ENCODE measurements at regions not wholly inside any gene's neighbourhood (a gene's known extent, or its start where the extent isn't known, plus 50 kb on each side); places are given as distances from the start of the nearest gene placed in this dataset.

DNA sequence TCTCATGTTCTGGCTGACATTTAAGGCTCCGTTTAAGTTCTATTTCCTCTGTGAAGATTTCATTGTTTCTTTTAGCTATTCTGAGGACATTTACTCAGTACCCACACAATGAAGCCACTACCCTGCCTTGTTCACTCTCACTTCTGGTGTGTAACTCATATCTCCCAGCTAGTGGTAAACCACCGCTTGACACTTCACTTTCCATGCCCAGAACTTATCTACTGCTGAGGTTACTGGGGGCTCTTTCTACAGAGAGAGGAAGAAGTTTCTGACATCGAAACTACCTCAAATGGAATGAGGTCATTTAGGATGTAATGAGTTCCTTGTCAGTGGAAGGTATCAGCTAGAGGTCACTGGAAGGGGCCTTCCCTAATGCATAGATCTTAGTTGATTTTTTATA, 501.5 kb downstream of the DMAC1 start:
- no peak for DNase-seq (ENCODE audit: low read depth)

DNA sequence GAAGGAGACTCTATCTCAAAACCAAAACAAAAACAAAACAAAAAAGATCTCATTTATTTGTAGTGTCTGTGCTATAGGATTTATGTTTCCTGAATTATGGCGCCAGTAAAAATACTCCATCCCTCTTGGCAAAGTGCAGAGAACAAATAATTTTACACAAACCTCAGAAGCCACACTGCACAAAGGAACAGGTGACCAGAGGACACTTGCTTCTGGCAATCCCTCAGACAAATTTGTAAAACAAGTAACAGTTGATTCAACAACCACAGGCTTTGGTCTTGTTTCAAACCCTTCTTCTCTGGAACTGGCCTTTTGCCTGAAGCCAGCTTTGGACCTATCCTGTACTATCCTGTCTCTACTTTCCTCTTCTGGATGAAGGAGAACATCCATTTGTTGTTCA, 502.1 kb downstream of the DMAC1 start:
- DNase-seq (ENCODE audit: low read depth) = no peak

GRCh38 chr9:7293091-7293490, 506.5 kb downstream of the DMAC1 start:
- no peak for DNase-seq (ENCODE audit: low read depth)

DNA sequence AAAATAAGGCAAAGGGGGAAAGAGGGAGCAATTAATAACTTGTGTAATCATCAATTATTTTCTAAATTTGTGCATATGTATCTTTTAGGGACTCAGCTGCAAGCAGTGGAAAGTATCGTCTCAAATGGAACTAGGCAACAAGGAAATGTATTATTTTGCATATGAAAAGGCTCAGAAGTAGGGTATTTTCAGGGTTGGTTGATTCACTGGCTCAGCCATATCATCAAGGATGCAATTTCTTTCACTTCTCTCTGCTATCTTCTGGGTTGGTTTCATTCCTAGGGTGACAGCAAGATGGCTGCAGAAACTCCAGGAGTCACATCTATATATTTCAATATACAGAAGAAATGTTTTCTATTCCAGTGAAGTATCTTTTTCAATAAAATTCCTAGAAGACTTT, 509.8 kb downstream of the DMAC1 start:
- no peak for DNase-seq (ENCODE audit: low read depth)

DNA sequence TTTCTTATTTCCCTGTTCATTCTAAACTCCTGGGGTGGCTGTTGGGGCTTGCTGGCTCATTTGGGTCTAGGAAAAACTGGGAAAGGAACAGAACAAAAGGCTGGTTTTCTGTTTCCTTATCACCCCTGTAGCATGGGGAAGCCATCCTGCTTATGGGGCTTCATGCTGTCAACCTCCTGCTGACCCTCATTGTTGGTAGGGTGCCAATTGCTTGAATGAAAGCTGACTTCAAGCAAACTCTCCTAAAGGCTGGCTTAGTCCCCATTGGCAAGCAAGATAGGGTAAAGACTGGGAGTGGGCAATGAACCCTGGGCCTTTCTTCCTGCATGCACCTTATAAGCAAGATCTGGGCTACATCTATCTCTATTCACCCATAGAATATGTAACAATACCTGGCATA, 511.6 kb downstream of the DMAC1 start:
- no peak for DNase-seq (ENCODE audit: low read depth)

GRCh38 chr9:7287065-7287464, 512.5 kb downstream of the DMAC1 start:
- no peak for DNase-seq (ENCODE audit: low read depth)

GRCh38 chr9:7286101-7286500, 513.5 kb downstream of the DMAC1 start:
- no peak for DNase-seq (ENCODE audit: low read depth)

DNA sequence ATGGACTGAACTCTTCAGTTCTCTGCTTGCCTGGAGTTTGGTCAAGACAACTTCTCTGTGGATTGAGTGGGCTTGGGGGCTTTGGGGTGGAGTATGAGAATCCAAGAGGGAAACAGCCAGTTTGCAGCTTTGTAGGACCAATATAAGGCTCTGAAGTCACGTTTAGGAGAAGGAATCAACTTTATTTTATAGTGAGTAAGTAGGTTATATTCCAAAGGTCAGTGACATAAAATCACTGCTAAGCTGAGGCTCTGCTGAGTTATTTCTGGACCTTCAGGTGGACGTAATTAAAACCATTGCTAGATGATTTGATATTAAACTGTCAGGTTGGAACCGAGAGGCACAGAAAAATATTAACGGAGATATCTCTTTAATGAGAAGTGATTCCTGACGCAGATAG, 514.4 kb downstream of the DMAC1 start:
- DNase-seq (ENCODE audit: low read depth) = no peak

DNA sequence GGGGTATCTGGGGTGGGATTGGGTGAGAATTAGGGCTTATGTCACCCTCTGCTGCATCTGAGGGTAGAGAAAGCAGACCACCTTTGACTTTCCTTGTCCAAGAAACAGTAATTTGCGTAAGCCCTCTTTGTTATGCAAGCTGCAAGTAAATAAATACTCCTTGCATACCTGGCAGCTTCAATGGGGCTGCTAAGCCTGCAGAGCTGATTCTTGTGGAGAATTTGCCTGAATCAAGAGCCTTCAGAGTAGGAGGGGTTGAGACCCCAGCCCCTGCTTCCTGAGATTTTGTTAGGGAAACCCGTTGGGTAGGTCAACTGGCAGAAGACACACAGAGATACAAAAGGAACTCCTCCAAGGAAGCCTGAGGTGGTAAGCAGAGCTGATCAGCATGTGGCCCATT, 515.1 kb downstream of the DMAC1 start:
- DNase-seq (ENCODE audit: low read depth) = no peak

GRCh38 chr9:7284117-7284516, 515.5 kb downstream of the DMAC1 start:
- DNase-seq (ENCODE audit: low read depth) = no peak

- DNase-seq (ENCODE audit: low read depth) = no peak
Observed at GRCh38 chr9:7273575-7273974, 515.8 kb downstream of the KDM4C start.

- no peak for DNase-seq (ENCODE audit: low read depth)
Observed at GRCh38 chr9:7266911-7267595, 509.3 kb downstream of the KDM4C start.

DNA sequence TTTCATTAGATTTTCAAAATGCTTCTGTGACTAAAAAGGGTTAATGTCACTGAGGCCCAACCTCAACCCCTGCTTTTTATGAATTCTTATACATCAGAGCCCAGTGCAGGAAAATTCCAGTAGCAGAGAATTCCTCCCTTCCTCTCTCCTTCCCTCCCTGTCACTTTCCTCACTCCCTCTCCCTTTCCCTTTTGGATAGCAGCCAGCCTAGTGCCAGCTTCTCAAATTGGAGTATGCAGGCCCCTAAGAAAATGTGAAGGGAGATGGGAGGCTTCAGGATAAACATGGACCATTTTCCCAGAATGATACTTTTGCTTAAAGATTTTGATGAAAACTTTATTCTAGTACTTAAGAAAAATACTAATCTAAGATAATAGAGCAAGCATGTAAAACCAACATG, 507.4 kb downstream of the KDM4C start:
- no peak for DNase-seq (ENCODE audit: low read depth)

DNA sequence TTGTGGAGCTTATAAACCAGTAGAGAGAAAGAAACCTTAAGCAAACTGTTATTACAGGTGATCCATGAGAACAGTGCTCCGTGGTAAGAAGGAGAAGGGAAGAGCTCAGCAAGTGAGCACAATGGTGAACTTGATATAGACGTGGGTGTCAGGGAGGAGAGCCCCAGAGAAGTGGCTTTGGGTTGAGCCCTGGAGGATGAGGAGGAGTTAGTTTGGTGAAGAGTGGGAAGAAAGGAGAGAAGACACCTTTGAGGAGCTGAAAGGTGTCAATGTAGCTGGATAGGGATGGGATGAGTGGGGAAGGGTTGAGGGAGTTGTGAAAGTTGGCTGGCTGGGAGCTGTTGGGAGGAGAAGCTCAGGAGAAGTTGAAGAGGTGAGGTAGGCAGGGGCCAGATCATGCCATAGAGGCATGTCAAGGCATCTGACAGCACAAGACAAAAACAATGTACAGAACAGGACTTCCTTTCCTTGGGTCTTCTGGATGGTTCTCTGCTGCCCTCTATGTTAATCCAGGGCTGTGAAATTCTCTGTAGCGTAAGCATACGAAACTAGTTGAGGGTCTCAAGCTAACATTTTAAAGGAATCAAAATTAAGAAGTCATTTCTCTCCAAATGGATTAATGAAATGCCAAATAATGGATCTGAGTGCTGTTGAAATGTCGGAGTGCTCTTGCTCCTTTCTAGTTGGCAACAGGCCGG, 501.9 kb downstream of the KDM4C start:
- DNase-seq (ENCODE audit: low read depth) = no peak

DNA sequence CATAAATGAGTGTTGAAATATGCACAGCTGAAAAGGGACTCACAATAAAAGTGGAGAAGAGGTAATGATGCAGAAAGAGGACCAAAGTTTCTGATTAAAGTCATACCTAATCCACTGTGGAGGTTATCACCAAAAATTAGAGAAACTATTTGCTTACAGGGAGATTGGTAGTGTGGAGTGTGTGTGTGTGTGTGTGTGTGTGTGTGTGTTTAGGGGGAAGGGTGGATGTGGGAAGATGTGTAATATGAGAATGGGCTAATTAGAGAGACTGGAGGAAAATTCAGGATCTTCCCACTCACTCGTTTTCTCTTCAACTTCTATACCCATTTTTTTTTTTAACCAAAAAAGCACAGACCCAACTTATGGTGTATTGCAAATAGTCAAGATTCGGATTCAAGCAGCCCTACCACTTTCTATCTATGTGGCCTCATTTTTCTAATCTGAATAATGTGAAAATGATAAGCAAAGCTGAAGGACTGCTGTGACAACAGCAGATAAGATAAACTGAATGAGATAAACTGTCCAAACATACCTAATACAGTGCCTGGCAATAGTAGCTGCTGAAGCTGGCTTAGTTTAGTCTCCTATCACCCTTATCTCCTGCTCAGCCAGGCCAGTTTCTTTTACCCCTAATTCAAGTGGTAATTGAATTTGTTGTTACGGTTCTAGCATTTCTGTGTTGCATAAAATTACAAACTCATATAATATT, 501.1 kb downstream of the KDM4C start:
- no peak for DNase-seq (ENCODE audit: low read depth)

- DNase-seq (ENCODE audit: low read depth) = no peak
Observed at GRCh38 chr9:7246917-7247522, 489.2 kb downstream of the KDM4C start.

GRCh38 chr9:7245976-7246580, 488.3 kb downstream of the KDM4C start:
- no peak for DNase-seq (ENCODE audit: low read depth)

GRCh38 chr9:7243838-7244237, 486.1 kb downstream of the KDM4C start:
- DNase-seq (ENCODE audit: low read depth) = no peak

DNA sequence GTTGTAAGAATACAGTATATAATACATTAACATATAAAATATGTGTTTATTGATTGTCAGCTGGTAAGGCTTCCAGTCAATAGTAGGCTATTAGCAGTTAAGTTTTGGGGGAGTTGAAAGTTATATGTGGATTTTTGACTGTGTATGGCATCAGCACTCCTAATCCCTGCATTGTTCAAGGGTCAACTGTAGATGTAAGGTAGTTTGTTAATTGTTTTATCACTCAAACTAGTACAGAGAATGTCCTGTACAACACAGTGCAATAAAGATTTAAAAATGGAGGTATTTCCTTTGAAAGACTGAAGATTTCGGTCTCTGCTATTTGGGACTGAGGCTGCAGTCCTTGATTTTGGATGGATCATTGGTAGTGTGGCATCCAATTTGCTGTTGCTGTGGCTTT, 484.4 kb downstream of the KDM4C start:
- DNase-seq (ENCODE audit: low read depth) = no peak

- no peak for DNase-seq (ENCODE audit: low read depth)
Observed at GRCh38 chr9:7241694-7242093, 483.9 kb downstream of the KDM4C start.

- no peak for DNase-seq (ENCODE audit: low read depth)
Observed at GRCh38 chr9:7240569-7241311, 483.0 kb downstream of the KDM4C start.

- DNase-seq (ENCODE audit: low read depth) = no peak
Observed at GRCh38 chr9:7239708-7240107, 481.9 kb downstream of the KDM4C start.

All from T-helper 22 cell (primary cell).